Esophagus (tissue), 2 donors: ENCODE measurements at regions not wholly inside any gene's neighbourhood (a gene's known extent, or its start where the extent isn't known, plus 50 kb on each side); places are given as distances from the start of the nearest gene placed in this dataset.

Experiments
- H3K27ac ChIP-seq, 2 donors: one replicate each; pipeline ENCODE4 v1.5.1; 2013; ENCODE audit warnings: low read depth in 2 of 2, mild to moderate bottlenecking in 2 of 2, inconsistent platforms in 1 of 2, low read length in 1 of 2, moderate library complexity in 1 of 2
- H3K27me3 ChIP-seq, 2 donors: one replicate each; pipeline ENCODE4 v1.6.1; 2013; ENCODE audit warnings: low read length in 2 of 2, control low read depth in 1 of 2, mild to moderate bottlenecking in 1 of 2; ENCODE audit not compliant: insufficient read depth in 2 of 2, control insufficient read depth in 1 of 2
- H3K36me3 ChIP-seq, 2 donors: one replicate each; pipeline ENCODE4 v1.6.1; 2013; ENCODE audit warnings: low read length in 1 of 2; ENCODE audit not compliant: control insufficient read depth in 2 of 2, insufficient read depth in 2 of 2
- H3K4me1 ChIP-seq, 2 donors: one replicate each; pipeline ENCODE4 v1.6.1; 2013; ENCODE audit warnings: low read length in 1 of 2; ENCODE audit not compliant: control insufficient read depth in 2 of 2, insufficient read depth in 2 of 2
- H3K4me3 ChIP-seq, 2 donors: one replicate each; pipeline ENCODE4 v1.5.1; 2013; ENCODE audit warnings: low read length in 2 of 2, mild to moderate bottlenecking in 2 of 2, low read depth in 1 of 2, moderate library complexity in 1 of 2
- H3K9me3 ChIP-seq, 2 donors: one replicate each; pipeline ENCODE4 v1.6.1; 2013; ENCODE audit warnings: mild to moderate bottlenecking in 2 of 2, low read depth in 1 of 2, low read length in 1 of 2, moderate library complexity in 1 of 2; ENCODE audit not compliant: control insufficient read depth in 2 of 2, insufficient read depth in 1 of 2
- WGBS, 2 donors: extraction: QIAGEN DNeasy Blood & Tissue Kit; methylation state at CpG; one replicate each; pipeline ENCODE4 v1.1.7; 2013; 5-methylcytosine and 5-hydroxymethylcytosine counted together
- donor health status: healthy with polysubstance abuse.
- donor health status: Bipolar disorder and iron deficiency.

- Histone ChIP-seq H3K9me3 (peaks cover 0 to 5% of the 10 kb centered on the region in 2 donors), H3K36me3 (no peaks in the 10 kb centered on the region), H3K27ac (no peak overlapping the region), H3K4me3 (no peak overlapping the region), H3K4me1 (no peaks in the 10 kb centered on the region), H3K27me3 (no peaks in the 10 kb centered on the region)
- WGBS, 2 donors, result 66 to 67% methylated on average over 7 of the region's 7 CpGs
Measured at GRCh38 chr17:33515974-33516373, 222.9 kb upstream of the ASIC2 start.

GRCh38 chr17:33516645-33517044, 223.6 kb upstream of the ASIC2 start:
- H3K27me3 ChIP-seq, result no peaks in the 10 kb centered on the region
- H3K36me3 ChIP-seq, result no peaks in the 10 kb centered on the region
- no peak overlapping the region for H3K27ac ChIP-seq
- H3K4me1 ChIP-seq, result no peaks in the 10 kb centered on the region
- no peak overlapping the region for H3K4me3 ChIP-seq
- peaks cover 0 to 5% of the 10 kb centered on the region in 2 donors for H3K9me3 ChIP-seq
- 81 to 89% methylated on average over 5 of the region's 5 CpGs for WGBS, 2 donors

GRCh38 chr17:33517746-33518145, 224.7 kb upstream of the ASIC2 start:
- Histone ChIP-seq H3K36me3 (no peaks in the 10 kb centered on the region), H3K4me3 (no peak overlapping the region), H3K9me3 (peaks cover 0 to 5% of the 10 kb centered on the region in 2 donors), H3K27me3 (no peaks in the 10 kb centered on the region), H3K4me1 (no peaks in the 10 kb centered on the region), H3K27ac (no peak overlapping the region)
- WGBS, 2 donors, result 70 to 82% methylated on average over 4 of the region's 5 CpGs

- no peak overlapping the region for H3K27ac ChIP-seq
- H3K36me3 ChIP-seq, result no peaks in the 10 kb centered on the region
- H3K27me3 ChIP-seq, result no peaks in the 10 kb centered on the region
- H3K4me3 ChIP-seq, result no peak overlapping the region
- H3K4me1 ChIP-seq, result no peaks in the 10 kb centered on the region
- WGBS, 2 donors, result 61 to 72% methylated on average over 4 of the region's 4 CpGs
- H3K9me3 ChIP-seq, result no peaks in the 10 kb centered on the region
Measured at GRCh38 chr17:33519692-33520091, 226.6 kb upstream of the ASIC2 start.

DNA sequence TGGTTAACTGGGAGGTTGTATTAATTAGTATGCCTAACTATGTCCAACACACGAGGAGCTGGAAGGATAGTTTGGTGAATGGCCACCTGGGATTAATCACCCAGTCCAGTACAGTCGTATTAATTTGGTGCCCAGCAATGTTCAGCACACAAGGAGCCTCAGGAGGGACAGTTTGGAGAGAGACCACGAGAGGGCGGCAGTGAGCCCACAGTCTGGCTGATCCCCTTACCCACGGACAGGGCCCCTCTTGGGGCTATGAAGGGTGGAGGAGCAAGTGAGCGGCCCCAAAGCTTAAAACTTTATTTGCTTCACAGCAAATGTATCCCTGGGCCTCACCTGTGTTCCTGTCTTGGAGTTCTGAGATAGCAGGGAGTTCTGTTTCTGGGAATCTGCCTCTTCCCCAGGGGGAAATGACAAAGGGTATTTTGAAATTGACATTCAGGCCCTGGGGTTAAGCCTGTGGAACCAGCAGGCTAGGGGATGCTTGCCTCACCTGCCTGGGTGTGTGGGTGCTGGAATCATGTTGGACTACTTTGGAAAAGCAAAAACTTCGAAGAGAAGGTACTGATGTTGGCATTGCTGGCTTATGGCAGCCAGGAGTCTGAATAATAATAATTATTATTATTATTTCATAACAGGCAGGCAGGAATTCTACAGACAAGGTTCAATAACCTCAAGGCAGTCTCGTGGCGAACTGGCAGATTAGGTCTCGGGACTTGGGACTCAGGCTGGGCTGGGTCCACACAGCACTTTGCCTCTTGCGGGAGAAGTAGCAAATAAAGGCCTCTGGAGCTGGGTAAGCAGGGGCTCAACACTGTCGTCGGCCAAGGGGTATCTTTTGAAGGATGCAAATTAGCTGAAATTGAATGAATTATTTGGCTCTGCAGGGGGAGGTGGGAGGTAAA, 227.6 kb upstream of the ASIC2 start:
- H3K27me3 ChIP-seq, result no peaks in the 10 kb centered on the region
- WGBS, 2 donors, result 50 to 55% methylated on average over 13 of the region's 13 CpGs
- H3K4me3 ChIP-seq, result no peak overlapping the region
- no peak overlapping the region for H3K27ac ChIP-seq
- no peaks in the 10 kb centered on the region for H3K9me3 ChIP-seq
- no peaks in the 10 kb centered on the region for H3K36me3 ChIP-seq
- H3K4me1 ChIP-seq, result no peaks in the 10 kb centered on the region

DNA sequence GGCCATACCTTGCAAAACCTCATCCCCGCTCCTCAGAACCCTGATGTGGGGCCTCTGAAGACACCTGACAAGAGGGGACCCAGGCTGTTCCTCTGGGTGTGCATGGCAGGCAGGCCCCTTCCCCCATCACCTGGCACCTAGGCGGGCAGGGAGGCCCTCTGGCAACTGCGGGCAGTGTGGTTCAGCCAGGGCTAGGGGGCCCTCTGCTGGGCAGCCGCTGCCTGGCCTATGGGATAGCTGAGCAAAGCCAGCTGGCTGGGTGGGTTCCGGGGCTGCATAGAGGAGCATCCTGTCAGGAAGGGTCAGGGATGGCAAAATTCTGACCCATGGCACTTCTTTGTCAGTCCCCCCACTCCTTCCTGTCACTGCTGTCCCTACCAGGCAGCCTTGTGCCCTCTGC, 228.7 kb upstream of the ASIC2 start:
- H3K4me3 ChIP-seq, result no peak overlapping the region
- no peak overlapping the region for H3K27ac ChIP-seq
- WGBS, 2 donors, result 56 to 63% methylated on average over 4 to 5 of the region's 5 CpGs
- no peaks in the 10 kb centered on the region for H3K4me1 ChIP-seq
- H3K36me3 ChIP-seq, result no peaks in the 10 kb centered on the region
- H3K9me3 ChIP-seq, result no peaks in the 10 kb centered on the region
- no peaks in the 10 kb centered on the region for H3K27me3 ChIP-seq

DNA sequence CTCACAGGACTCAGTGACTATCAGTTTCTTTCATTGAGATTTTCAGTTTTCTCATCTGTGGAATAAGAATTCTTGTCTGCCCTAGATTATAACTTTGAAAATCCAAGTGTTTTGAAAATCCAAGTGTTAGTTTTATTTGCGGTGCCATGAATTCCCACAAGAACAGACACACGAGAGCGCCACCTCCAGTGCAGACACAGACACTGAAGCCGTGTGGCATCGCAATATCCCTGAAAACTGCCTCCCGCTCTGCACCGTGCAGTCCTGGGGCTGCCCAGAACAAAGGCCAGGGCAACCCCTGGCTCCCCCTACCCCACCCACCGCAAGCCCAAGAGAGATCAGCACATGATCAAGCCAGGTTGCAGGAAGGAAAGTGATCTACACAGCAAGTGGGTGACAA, 229.5 kb upstream of the ASIC2 start:
- Histone ChIP-seq H3K36me3 (no peaks in the 10 kb centered on the region), H3K4me3 (no peak overlapping the region), H3K4me1 (no peaks in the 10 kb centered on the region), H3K27ac (no peak overlapping the region), H3K9me3 (peaks cover 0 to 5% of the 10 kb centered on the region in 2 donors), H3K27me3 (no peaks in the 10 kb centered on the region)
- WGBS, 2 donors, result 79 to 82% methylated on average over 8 of the region's 8 CpGs

DNA sequence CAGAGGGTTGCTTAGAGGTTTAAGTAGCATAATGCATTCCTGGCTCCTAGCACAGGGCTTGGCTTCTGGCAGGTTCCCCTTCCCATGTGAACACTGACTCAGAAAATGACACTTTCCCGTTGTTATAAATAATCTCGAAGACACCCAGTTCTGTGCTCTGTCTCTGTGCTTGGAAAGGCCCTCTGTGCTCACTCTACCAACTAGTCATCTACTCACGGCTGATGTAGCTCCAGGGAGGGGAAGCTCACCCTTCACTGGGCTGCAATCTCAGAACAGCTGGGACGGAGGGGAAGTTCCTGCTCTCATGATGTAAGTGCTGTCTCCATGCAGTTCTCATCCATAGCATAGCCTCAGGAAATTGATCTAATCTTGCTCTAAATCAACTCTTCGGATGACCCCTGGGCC, 230.5 kb upstream of the ASIC2 start:
- no peaks in the 10 kb centered on the region for H3K27me3 ChIP-seq
- peaks cover 0 to 8% of the 10 kb centered on the region in 2 donors for H3K9me3 ChIP-seq
- 19 to 31% methylated on average over 5 of the region's 5 CpGs for WGBS, 2 donors
- H3K4me1 ChIP-seq, result no peaks in the 10 kb centered on the region
- no peaks in the 10 kb centered on the region for H3K36me3 ChIP-seq
- no peak overlapping the region for H3K27ac ChIP-seq
- H3K4me3 ChIP-seq, result no peak overlapping the region

DNA sequence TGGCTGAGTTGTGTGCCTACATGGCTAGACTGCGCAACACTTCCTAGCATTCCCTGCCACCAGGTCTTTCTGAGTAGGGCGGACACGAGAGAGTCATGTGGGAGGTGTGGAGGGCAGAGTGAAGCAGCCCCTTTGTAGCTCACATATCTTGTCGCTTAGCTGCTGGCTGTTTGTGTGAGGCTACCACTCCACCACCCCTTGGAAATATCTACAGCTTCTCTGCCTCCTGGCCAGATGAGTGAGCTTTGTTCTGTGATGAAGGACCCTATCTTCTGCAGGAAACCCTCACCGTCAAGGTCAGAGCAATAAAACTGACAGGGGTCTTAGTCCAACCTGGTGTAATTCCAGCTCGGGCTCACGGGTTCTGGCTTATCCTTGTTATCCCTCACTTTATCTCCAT, 232.1 kb upstream of the ASIC2 start:
- WGBS, 2 donors, result 85% methylated on average over 7 of the region's 7 CpGs
- Histone ChIP-seq H3K4me1 (no peaks in the 10 kb centered on the region), H3K4me3 (no peak overlapping the region), H3K9me3 (peaks cover 0 to 8% of the 10 kb centered on the region in 2 donors), H3K36me3 (no peaks in the 10 kb centered on the region), H3K27me3 (no peaks in the 10 kb centered on the region), H3K27ac (no peak overlapping the region)

GRCh38 chr17:33526717-33527116, 233.6 kb upstream of the ASIC2 start:
- WGBS, 2 donors, result 77 to 82% methylated on average over 5 of the region's 5 CpGs
- Histone ChIP-seq H3K27ac (no peak overlapping the region), H3K36me3 (no peaks in the 10 kb centered on the region), H3K27me3 (no peaks in the 10 kb centered on the region), H3K4me1 (no peaks in the 10 kb centered on the region), H3K4me3 (no peak overlapping the region), H3K9me3 (peaks cover 0 to 8% of the 10 kb centered on the region in 2 donors)
